Psoas muscle (tissue), 7 donors: ENCODE measurements at regions not wholly inside any gene's neighbourhood (a gene's known extent, or its start where the extent isn't known, plus 50 kb on each side); places are given as distances from the start of the nearest gene placed in this dataset.
"Not testable (repeated sequence)": the region's sequence is repeated elsewhere in the genome, so short reads cannot be mapped to it uniquely, and the experiment has no call there.

Experiments
- ATAC-seq, 4 donors: fragments of 200-7000 bp; cut with Tn5 transposase; one replicate each; pipeline ENCODE4 v1.9.1; 2020; ENCODE audit warnings: moderate library complexity in 3 of 4, mild to moderate bottlenecking in 2 of 4
- DNase-seq, 2 donors: peaks; one replicate each; pipeline ENCODE4 v3.0.0-alpha.2; 2020
- H3K27ac ChIP-seq: fragments of 200-600 bp; one replicate; pipeline ENCODE4 v1.8.0; 2022
- H3K27me3 ChIP-seq, 3 donors: fragments of 200-600 bp in 1 of 3; one replicate each; pipeline versions ENCODE4 v1.6.1 to v1.8.0; 2013 to 2022; ENCODE audit warnings: low read length in 2 of 3, mild to moderate bottlenecking in 2 of 3, moderate library complexity in 1 of 3; ENCODE audit not compliant: insufficient read depth in 3 of 3
- H3K36me3 ChIP-seq, 2 donors: fragments of 200-600 bp in 1 of 2; one replicate each; pipeline versions ENCODE4 v1.6.1 to v1.8.0; 2013 to 2022; ENCODE audit warnings: low read depth in 1 of 2, mild to moderate bottlenecking in 1 of 2, moderate library complexity in 1 of 2; ENCODE audit not compliant: insufficient read depth in 1 of 2
- H3K4me1 ChIP-seq: fragments of 200-600 bp; one replicate; pipeline ENCODE4 v1.8.0; 2022
- H3K4me3 ChIP-seq: fragments of 200-600 bp; one replicate; pipeline ENCODE4 v1.8.0; 2022; ENCODE audit warnings: mild to moderate bottlenecking
- H3K9me3 ChIP-seq: fragments of 200-600 bp; one replicate; pipeline ENCODE4 v1.8.0; 2022
- WGBS, 3 donors: extraction: QIAGEN DNeasy Blood & Tissue Kit; methylation state at CpG; one replicate each; pipeline versions ENCODE4 v1.1.6 to v1.1.7; 2013; 5-methylcytosine and 5-hydroxymethylcytosine counted together
- intact Hi-C, 2 donors: fragments of 100-400 bp; cut with DNase I; formaldehyde crosslinking; loops; one replicate each; pipeline versions ENCODE4 v1.11.0 to v1.14.2; 2022
- donor health status: healthy with polysubstance abuse.
- donor health status: DM: no; HTN: no; CAD: no; lungs with moderate emphysema.
- donor health status: Bipolar disorder and iron deficiency.
- donor health status: healthy.
- donor health status: DM: yes; HTN: yes; CAD: no.
- donor health status: DM: no; HTN: no; CAD: no.
- donor health status: DM: yes; HTN: yes; CAD: no.

GRCh38 chr2:90291934-90292333, 1600.5 kb downstream of the RPIA start:
- DNase-seq, result peak in 1 of 2 donors; percentile 49
- intact Hi-C loops, result not testable (repeated sequence)
- 44 to 88% (median 50%) methylated on average over 1 of the region's 1 CpG for WGBS, 3 donors

DNA sequence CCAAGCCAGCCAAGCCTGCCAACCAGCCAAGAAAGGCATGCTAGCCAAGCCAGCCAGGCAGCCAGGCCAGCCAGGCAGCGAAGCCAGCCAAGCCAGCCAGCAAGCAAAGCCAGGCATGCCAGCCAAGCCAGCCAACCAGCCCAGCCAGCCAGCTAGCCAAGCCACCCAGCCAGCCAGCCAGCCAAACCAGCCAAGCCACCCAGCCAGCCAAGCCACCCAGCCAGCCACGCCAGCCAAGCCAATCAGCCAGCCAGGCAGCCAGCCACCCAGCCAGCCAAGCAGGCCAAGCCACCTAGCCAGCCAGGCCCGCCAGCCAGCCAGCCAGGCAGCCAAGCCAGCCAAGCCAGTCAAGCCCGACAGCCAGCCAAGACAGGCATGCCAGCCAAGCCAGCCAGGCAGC, 1601.0 kb downstream of the RPIA start:
- H3K27ac ChIP-seq, H3K4me3 ChIP-seq, H3K36me3 ChIP-seq, H3K9me3 ChIP-seq, intact Hi-C loops, H3K4me1 ChIP-seq, ATAC-seq, H3K27me3 ChIP-seq: not testable (repeated sequence)
- DNase-seq, result peak in 1 of 2 donors; percentile 42
- 43 to 86% (median 59%) methylated on average over 3 to 4 of the region's 4 CpGs for WGBS, 3 donors

More at GRCh38 chr2:90291934-90292333, 1600.5 kb downstream of the RPIA start:
- not testable (repeated sequence) for ATAC-seq, H3K4me1 ChIP-seq, H3K4me3 ChIP-seq, H3K27me3 ChIP-seq, H3K9me3 ChIP-seq, H3K27ac ChIP-seq, H3K36me3 ChIP-seq

GRCh38 chr2:90293224-90293623, 1601.8 kb downstream of the RPIA start:
- H3K27me3 ChIP-seq, H3K4me1 ChIP-seq, H3K4me3 ChIP-seq, H3K9me3 ChIP-seq, intact Hi-C loops, H3K36me3 ChIP-seq, H3K27ac ChIP-seq: not testable (repeated sequence)
- ATAC-seq, result peak in 1 of 4 donors; percentile 42
- peak in 1 of 2 donors; percentile 62 for DNase-seq
- 46 to 67% (median 58%) methylated on average over 6 of the region's 6 CpGs for WGBS, 3 donors

DNA sequence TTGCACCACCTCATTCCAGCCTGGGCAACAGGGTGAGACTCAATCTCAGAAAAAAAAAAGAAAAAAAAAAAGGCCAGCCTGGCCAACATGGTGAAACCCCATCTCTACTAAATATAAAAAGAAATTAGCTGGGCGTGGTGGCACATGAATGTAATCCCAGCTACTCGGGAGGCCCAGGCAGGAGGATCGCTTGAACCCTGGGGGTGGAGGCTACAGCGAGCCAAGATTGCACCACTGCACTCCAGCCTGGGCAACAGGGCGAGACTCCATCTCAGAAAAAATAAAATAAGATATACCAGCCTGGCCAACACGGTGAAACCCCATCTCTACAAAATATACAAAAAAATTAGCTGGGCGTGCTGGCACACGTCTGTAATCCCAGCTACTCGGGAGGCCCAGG, 1602.3 kb downstream of the RPIA start:
- H3K36me3 ChIP-seq, H3K27ac ChIP-seq, intact Hi-C loops, H3K4me1 ChIP-seq, ATAC-seq, DNase-seq, H3K27me3 ChIP-seq, H3K4me3 ChIP-seq, H3K9me3 ChIP-seq: not testable (repeated sequence)
- 92 to 94% (median 92%) methylated on average over 8 of the region's 9 CpGs for WGBS, 3 donors

GRCh38 chr2:90295036-90295750, 1603.7 kb downstream of the RPIA start:
- H3K4me3 ChIP-seq, DNase-seq, H3K36me3 ChIP-seq, ATAC-seq, H3K9me3 ChIP-seq, H3K27me3 ChIP-seq, H3K27ac ChIP-seq, intact Hi-C loops, H3K4me1 ChIP-seq: not testable (repeated sequence)
- 88 to 90% (median 89%) methylated on average over 15 to 16 of the region's 17 CpGs for WGBS, 3 donors

GRCh38 chr2:90296484-90296777, 1605.0 kb downstream of the RPIA start:
- peak in 1 of 2 donors; percentile 42 for DNase-seq
- intact Hi-C loops, result not testable (repeated sequence)

DNA sequence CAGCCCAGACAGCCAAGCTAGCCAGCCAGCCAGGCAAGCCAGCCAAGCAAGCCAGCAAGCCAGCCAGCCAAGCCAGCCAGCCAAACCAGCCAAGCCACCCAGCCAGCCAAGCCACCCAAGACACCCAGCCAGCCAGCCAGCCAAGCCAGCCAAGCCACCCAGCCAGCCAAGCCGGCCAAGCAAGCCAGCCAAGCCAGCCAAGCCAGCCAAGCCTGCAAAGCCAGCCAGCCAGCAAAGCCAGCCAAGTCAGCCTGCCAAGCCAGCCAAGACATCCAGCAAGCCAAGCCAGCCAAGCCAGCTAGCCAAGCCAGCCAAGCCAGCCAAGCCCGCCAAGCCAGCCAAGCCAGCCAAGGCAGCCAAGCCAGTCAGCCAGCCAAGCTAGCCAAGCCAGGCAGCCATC, 1606.2 kb downstream of the RPIA start:
- H3K4me3 ChIP-seq, intact Hi-C loops, H3K27ac ChIP-seq, H3K9me3 ChIP-seq, H3K4me1 ChIP-seq, H3K36me3 ChIP-seq, H3K27me3 ChIP-seq, ATAC-seq: not testable (repeated sequence)
- DNase-seq, result peak in 1 of 2 donors; percentile 35
- WGBS, 3 donors, result 31 to 56% (median 36%) methylated on average over 2 of the region's 2 CpGs

More at GRCh38 chr2:90296484-90296777, 1605.0 kb downstream of the RPIA start:
- not testable (repeated sequence) for H3K9me3 ChIP-seq, H3K27ac ChIP-seq, H3K36me3 ChIP-seq, H3K4me3 ChIP-seq, H3K4me1 ChIP-seq, H3K27me3 ChIP-seq, ATAC-seq

DNA sequence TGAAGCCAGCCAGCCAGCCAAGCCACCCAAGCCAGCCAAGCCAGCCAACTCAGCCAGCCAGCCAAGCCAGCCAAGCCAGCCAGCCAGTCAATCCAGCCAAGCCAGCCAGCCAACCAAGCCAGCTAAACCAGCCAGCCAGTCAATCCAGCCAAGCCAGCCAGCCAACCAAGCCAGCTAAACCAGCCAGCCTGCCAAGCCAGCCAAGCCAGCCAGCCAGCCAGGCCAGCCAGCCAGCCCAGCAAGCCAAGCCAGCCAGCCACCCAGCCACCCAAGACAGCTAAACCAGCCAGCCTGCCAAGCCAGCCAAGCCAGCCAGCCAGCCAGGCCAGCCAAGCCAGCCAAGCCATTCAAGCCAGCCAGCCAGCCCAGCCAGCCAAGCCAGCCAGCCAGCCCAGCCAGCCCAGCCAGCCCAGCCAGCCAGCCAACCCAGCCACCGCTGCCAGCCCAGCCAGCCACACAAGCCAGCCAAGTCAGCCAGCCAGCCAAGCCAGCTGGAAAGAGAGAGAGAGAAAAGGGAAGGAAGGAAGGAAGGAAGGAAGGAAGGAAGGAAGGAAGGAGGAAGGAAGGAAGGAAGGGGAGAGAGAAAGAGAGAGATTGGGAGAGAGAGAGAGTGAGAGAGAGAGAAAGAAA, 1606.8 kb downstream of the RPIA start:
- H3K27ac ChIP-seq, ATAC-seq, H3K36me3 ChIP-seq, H3K9me3 ChIP-seq, H3K27me3 ChIP-seq, H3K4me1 ChIP-seq, H3K4me3 ChIP-seq, intact Hi-C loops: not testable (repeated sequence)
- DNase-seq, result peak in 1 of 2 donors; percentile 36
- WGBS, 3 donors, result 36 to 89% (median 52%) methylated on average over 1 of the region's 1 CpG

DNA sequence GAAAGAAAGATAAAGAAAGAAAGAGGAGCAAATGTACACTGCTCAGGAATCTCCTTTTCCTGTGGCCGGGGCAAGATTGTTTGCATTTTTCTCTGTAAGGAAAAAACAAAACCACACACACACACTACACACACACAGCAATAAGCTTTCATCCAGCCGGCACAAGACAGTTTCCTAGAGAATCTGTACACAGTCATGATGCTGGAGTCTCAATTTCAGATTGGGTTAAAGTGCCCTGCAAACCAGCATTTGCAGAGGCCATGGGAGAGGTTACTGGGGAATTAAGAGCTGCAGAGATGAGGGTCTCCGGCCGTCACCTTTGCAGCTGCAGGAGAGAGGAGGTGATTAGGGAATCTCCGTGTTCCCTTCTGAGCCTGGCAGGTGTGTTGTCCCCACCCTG, 1607.5 kb downstream of the RPIA start:
- H3K27ac ChIP-seq, H3K4me3 ChIP-seq, H3K27me3 ChIP-seq, H3K36me3 ChIP-seq, H3K9me3 ChIP-seq, DNase-seq, H3K4me1 ChIP-seq, ATAC-seq, intact Hi-C loops: not testable (repeated sequence)
- WGBS, 3 donors, result 65 to 82% (median 77%) methylated on average over 2 of the region's 5 CpGs

DNA sequence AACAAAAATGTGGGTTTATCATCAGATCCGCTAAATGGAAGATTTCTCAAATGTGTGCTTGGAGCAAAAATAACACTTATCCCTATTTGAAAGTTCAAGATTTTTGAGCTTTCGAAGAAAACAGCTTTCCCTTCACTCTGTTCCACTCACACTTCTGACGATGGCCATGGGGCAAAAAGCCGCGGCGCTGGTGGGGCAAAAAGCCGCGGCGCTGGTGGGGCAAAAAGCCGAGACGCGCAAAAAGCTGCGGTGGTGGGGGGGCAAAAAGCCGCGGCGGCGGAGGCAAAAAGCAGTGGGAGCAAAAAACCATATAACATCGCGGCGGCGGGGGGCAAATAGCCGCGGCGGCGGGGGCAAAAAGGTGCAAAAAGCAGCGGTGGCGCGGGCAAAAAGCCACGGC, 1631.5 kb downstream of the RPIA start:
- intact Hi-C loops, H3K4me1 ChIP-seq, ATAC-seq, H3K9me3 ChIP-seq, DNase-seq, H3K27me3 ChIP-seq, H3K36me3 ChIP-seq, H3K27ac ChIP-seq, H3K4me3 ChIP-seq: not testable (repeated sequence)
- WGBS, 3 donors, result 2 to 18% (median 8%) methylated on average over 16 to 28 of the region's 29 CpGs

GRCh38 chr2:90323612-90324558, 1632.4 kb downstream of the RPIA start:
- H3K4me1 ChIP-seq, ATAC-seq, H3K9me3 ChIP-seq, intact Hi-C loops, H3K27ac ChIP-seq, H3K36me3 ChIP-seq, H3K27me3 ChIP-seq: not testable (repeated sequence)
- peak in 1 of 2 donors; percentile 13 for DNase-seq
- H3K4me3 ChIP-seq, result peak overlapping the region; percentile 30
- WGBS, 3 donors, result 1 to 12% (median 2%) methylated on average over 40 to 86 of the region's 134 CpGs
